HG03558 (cell line): ENCODE measurements at regions not wholly inside any gene's neighbourhood (a gene's known extent, or its start where the extent isn't known, plus 50 kb on each side); places are given as distances from the start of the nearest gene placed in this dataset.

Experiments
- ATAC-seq: cut with Tn5 transposase; IDR thresholded peaks from one replicate; pipeline ENCODE4 v1.9.1; 2021; ENCODE audit warnings: moderate number of reproducible peaks; ENCODE audit not compliant: unreplicated experiment; ENCODE audit errors: extremely low read depth

DNA sequence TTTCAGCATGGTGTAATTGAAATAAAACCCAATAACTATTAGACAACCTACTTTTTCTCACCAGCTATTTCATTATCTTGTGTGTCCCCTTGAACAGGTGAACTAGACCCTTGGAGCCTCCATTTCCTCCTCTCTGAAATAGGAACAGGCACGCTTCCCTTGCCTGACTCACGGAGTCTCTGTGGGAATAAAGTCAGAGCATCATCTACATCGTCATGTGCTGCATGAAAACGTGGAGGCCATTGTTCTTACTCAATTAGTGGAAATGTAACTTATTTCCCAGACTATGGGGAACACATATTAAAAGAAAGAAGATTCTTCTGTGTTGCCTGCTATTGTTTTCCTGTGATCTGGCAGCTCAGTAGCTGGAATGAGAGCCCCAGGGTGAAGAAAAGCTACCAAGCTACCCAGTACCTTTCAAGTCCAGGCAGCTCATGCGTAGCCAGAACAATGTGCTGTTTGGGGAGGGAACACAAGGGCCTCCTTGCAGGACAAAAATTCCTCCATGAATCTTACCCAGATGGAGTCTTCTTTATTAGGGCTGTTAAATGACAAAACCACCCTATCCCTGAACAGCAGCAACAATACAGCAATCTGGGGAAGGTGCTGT lies 59.8 kb downstream of the SOX11 start:
- ATAC-seq = no peak

DNA sequence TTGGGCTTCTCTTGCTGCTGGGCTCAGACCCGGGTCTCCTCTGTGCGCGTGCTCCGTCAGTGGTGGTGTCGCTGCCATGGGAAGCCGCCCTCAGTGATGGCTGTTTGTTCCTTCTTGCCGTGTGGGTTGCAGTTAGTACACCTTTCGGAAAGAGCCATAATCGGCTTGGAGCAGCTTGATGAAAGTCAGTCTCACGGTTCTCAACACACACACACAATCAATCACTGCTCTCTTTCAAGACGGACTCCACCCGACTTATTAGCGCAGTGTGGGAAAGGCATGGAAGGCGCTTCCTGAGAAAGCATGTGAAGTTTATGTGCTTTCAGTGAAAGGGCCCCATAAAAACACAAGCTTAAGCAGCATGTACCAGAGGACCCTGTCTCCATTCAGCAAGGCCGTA lies 64.1 kb downstream of the SOX11 start:
- ATAC-seq = no peak

- no peak for ATAC-seq
Observed at GRCh38 chr2:5758346-5758745, 66.2 kb downstream of the SOX11 start.

- ATAC-seq = no peak
Observed at GRCh38 chr2:5759949-5760348, 67.8 kb downstream of the SOX11 start.

- no peak for ATAC-seq
Observed at GRCh38 chr2:5763531-5763930, 71.3 kb downstream of the SOX11 start.

GRCh38 chr2:5764041-5764440 lies 71.9 kb downstream of the SOX11 start:
- ATAC-seq = no peak

- ATAC-seq = no peak
Observed at GRCh38 chr2:5766056-5766455, 73.9 kb downstream of the SOX11 start.

DNA sequence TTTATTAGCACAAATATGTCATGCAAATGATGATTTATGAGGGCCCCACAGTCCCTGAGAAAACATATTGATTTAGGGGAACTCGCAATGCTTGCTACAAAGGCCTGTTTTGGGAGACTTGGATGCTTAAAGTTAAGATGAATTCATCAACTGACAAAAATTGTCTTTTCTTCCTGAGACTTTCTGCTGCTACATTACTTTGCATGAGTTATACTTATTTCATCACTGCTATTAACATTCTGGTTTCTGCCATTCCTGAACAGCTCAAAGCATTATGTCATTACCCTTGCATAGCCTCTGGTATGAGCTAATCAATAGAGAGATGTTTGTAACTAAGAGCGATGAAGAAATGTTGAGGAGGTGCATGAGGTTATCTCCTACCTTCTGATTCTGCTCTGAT lies 74.4 kb downstream of the SOX11 start:
- no peak for ATAC-seq

DNA sequence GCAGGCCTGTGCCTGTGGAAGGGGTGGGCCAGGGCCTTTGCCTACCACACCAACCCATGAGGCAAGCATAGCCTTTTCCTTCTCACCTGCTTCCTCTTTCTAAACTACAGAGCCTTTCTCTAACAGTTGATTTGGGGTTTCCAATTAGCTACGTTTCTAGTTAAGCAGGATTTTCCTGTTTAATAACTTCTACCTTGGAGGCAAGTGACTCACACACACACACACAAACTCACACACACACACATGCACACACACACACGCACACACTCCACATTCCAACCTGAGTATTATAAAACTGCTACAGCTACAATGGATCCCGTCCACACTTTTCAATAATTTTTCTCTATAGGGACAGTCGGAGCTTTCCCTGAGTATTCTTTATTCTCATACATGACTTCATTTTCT lies 84.9 kb downstream of the SOX11 start:
- no peak for ATAC-seq

GRCh38 chr2:5781679-5782078 lies 89.5 kb downstream of the SOX11 start:
- ATAC-seq = no peak

DNA sequence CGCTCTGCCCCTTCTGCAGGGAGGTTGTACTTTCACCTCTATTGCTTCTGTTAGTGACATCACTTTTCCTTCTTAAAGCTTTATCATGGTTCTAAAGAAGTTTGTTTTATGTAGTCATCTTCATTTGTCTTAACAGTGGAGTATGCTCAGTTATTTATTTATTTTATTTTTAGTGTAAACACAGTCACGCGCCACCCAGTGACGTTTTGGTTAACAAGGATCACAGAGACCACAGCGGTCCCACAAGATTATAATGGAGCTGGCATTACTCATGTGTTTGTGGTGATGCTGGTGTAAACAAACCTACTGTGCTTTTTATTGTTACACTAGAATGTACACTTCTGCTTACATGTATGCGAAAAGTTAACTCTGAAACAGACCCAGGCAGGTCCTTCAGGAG lies 89.9 kb downstream of the SOX11 start:
- ATAC-seq = no peak

DNA sequence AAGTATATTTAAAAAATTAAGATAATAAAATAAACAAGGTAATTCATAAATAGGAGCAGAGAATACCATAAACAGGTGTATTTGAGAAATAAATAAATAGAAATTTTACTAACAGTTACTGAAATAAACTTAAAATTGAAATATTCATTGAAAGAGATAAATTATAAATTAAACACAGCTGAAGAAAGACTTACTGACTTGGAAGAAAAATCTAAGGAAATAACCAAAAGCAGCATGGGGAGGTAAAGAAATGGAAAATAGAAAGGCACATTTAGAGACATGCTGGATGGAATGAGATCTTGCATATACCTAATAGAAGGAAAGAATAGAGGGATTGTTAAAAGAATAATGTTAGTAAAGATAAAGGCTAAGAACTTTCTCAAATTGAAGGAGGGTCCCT lies 96.3 kb downstream of the SOX11 start:
- ATAC-seq = no peak

GRCh38 chr2:5791371-5791770 lies 99.2 kb downstream of the SOX11 start:
- ATAC-seq = no peak

DNA sequence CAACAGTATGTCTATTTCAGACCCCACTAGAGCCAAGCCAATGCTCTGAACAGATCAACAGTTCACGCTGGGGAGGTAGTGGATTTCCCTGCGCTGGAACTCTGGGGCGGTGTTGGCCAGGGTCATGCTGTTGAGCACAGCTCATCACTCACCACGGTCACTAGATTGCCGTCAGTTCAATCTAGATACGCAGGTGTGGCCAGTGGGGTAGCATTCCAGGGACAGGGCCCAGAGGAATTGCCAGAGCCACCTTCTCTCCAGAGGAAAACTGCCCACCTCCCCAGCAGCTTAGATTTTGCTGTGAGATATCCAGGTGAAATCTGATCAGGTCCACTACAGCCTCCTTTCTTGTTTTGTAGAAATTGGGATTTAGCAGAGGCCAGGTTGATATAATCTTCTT lies 101.8 kb downstream of the SOX11 start:
- ATAC-seq = no peak

DNA sequence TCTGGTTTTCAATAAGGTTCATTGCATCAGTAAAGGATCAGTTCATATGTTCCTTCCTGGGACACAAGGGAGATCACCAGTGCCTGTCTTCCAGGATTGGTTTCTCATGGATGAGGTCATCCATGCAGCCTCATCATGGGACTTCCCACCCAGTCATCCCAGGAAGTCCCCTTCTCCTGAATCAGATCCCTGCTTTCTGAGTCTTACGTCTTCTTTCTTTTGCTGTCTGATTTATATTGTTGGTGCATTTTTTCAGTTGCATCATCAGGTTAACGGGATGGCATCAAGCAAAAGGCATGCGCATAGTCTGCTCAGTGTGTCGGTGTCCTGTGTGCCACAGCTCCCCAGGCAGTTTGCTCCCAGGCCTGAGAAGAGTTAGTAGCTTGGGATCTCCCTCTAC lies 105.9 kb downstream of the SOX11 start:
- no peak for ATAC-seq

GRCh38 chr2:5799348-5799747 lies 107.2 kb downstream of the SOX11 start:
- no peak for ATAC-seq

DNA sequence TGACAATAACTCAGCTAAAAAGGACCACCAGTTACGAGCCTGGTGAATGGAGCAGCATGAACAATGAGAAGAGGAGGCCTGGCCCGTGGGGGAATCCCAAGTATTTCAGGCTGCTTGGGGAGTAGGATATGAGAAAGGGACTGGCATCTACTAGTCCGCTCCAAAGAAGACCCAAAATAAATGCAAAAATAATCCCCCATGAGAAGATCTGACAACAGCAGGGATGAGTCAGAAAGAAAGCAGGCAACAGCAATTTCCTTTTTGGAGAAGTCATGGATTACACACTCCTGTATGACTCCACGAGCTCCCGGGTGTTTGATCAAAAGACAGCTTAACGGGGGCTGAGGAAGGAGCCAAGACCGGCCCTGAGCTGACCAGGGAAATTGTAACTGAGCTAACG lies 111.4 kb downstream of the SOX11 start:
- ATAC-seq = no peak

GRCh38 chr2:5818961-5819600 lies 126.9 kb downstream of the SOX11 start:
- no peak for ATAC-seq

GRCh38 chr2:5824126-5824525 lies 131.9 kb downstream of the SOX11 start:
- ATAC-seq = no peak

DNA sequence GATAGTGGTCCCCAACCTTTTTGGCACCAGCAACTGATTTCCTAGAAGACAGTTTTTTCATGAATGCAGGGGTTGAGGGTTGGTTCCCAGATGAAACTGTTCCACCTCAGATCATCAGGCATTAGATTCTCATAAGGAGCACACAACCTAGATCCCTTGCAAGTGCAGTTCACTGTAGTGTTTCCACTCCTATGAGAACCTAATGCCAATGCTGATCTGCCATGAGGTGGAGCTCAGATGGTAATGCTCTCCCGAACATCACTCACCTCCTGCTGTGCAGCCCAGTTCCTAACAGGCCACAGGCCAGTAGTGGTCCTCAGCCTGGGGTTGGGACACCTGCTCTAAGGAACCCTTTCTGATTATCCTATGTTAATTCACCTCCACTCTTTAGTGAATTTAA lies 133.5 kb downstream of the SOX11 start:
- no peak for ATAC-seq

GRCh38 chr2:5826979-5827655 lies 134.9 kb downstream of the SOX11 start:
- no peak for ATAC-seq

DNA sequence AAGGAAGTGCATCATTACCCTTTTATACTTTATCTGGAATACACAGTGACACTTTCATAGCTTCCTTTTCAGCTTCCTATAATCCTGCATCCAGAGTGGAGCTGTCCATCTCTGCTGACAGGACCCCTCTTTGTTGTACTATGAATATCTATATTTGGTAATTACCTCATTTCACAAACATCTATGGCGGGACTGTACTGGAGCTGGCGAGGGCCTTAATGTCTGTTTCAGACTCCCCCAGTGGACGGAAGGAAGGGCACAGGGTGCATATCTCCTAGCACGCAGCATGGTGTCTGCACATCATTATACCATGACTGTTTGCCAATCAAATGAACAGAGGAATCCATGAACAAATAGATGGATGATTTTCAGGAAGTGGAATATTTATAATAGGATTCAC lies 142.3 kb downstream of the SOX11 start:
- ATAC-seq = no peak
